K562 (cell line): ENCODE measurements at regions not wholly inside any gene's neighbourhood (a gene's known extent, or its start where the extent isn't known, plus 50 kb on each side); places are given as distances from the start of the nearest gene placed in this dataset.

Source experiments
- ARID1B ChIP-seq: fragments of 450-650 bp; IDR thresholded peaks from 2 replicates; pipeline ENCODE4 v1.6.1; 2016; ENCODE audit warnings: antibody characterized with exemption, mild to moderate bottlenecking, inconsistent platforms
- BHLHE40 ChIP-seq: IDR thresholded peaks from 2 replicates; pipeline ENCODE4 v1.6.1; 2011; ENCODE audit warnings: low read length, improper control_type of control experiment
- CTCF ChIP-seq, 3 experiments: IDR thresholded peaks in 2 of 3; conservative IDR thresholded peaks in 1 of 3; 2 replicates each; pipeline ENCODE4 v1.5.1; 2011 to 2012; ENCODE audit warnings: low read length in 3 of 3, mild to moderate bottlenecking in 3 of 3, control low read depth in 2 of 3, improper control_type of control experiment in 1 of 3, inconsistent platforms in 1 of 3, low read depth in 1 of 3, mixed read lengths in 1 of 3, moderate library complexity in 1 of 3; ENCODE audit not compliant: insufficient read depth in 2 of 3
- RNF2 ChIP-seq: sonication (generic); IDR thresholded peaks from 2 replicates; pipeline ENCODE4 v1.6.1; 2016
- ZNF384 ChIP-seq: IDR thresholded peaks from 2 replicates; pipeline ENCODE4 v1.6.1; 2012; ENCODE audit warnings: low read depth, low read length, improper control_type of control experiment

- no peak for TF ChIP-seq ARID1B
- TF ChIP-seq BHLHE40, result no peak
- TF ChIP-seq ZNF384, result no peak
- no peak for TF ChIP-seq CTCF (IDR thresholded peaks at IDR 0.05 in 2 of 3, conservative IDR thresholded peaks at IDR 0.05 in 1 of 3; ENCODE audit: insufficient read depth in 2 of 3, low read depth in 1 of 3, low read length in 3 of 3)
- TF ChIP-seq RNF2, result no peak
Measured at GRCh38 chr18:33821503-33821902, 243.5 kb downstream of the ASXL3 start.
